Breast epithelium (tissue), 4 donors: ENCODE measurements at regions not wholly inside any gene's neighbourhood (a gene's known extent, or its start where the extent isn't known, plus 50 kb on each side); places are given as distances from the start of the nearest gene placed in this dataset.

ENCODE experiments used
- DNase-seq, 2 donors: peaks; one replicate each; pipeline ENCODE4 v3.0.0-alpha.2; 2019; ENCODE audit warnings: low spot score in 2 of 2
- H3K27ac ChIP-seq, 2 donors: fragments of 200-600 bp; sonication (generic) in 1 of 2; one replicate each; pipeline ENCODE4 v1.5.1; 2016 to 2019; ENCODE audit warnings: mild to moderate bottlenecking in 1 of 2
- H3K27me3 ChIP-seq, 2 donors: fragments of 200-600 bp; sonication (generic) in 1 of 2; one replicate each; pipeline versions ENCODE4 v1.5.1 to v1.6.0; 2017 to 2019; ENCODE audit warnings: control low read depth in 1 of 2, mild to moderate bottlenecking in 1 of 2
- H3K36me3 ChIP-seq: fragments of 200-600 bp; one replicate; pipeline ENCODE4 v1.5.1; 2019
- H3K4me1 ChIP-seq, 2 donors: fragments of 200-600 bp; sonication (generic); one replicate each; pipeline ENCODE4 v1.5.1; 2016 to 2019; ENCODE audit warnings: control low read depth in 1 of 2
- H3K4me3 ChIP-seq, 3 donors: fragments of 200-600 bp; sonication (generic); 1 replicate in 2 of 3; 2 replicates in 1 of 3; pipeline ENCODE4 v1.5.1; 2016 to 2019; ENCODE audit warnings: mild to moderate bottlenecking in 3 of 3, moderate library complexity in 2 of 3
- H3K9me3 ChIP-seq, 2 donors: fragments of 200-600 bp; sonication (generic) in 1 of 2; one replicate each; pipeline ENCODE4 v1.5.1; 2016 to 2019; ENCODE audit warnings: control low read depth in 1 of 2
- CTCF ChIP-seq, 3 donors: fragments of 450-650 bp; IDR thresholded peaks; one replicate each; pipeline ENCODE4 v1.5.1; 2016 to 2017; ENCODE audit warnings: antibody characterized with exemption in 3 of 3, mild to moderate bottlenecking in 3 of 3, moderate library complexity in 3 of 3
- POLR2A ChIP-seq: fragments of 450-650 bp; IDR thresholded peaks from one replicate; pipeline ENCODE4 v1.6.1; 2016; ENCODE audit warnings: antibody characterized with exemption, mild to moderate bottlenecking, moderate library complexity
- POLR2AphosphoS5 ChIP-seq, 3 donors: sonication (generic); formaldehyde crosslinking; IDR thresholded peaks; one replicate each; pipeline ENCODE4 v1.6.1; 2017; ENCODE audit warnings: antibody characterized with exemption in 3 of 3
- intact Hi-C: fragments of 100-400 bp; cut with DNase I; formaldehyde crosslinking; loops from one replicate; pipeline ENCODE4 v1.15.1; 2023; ENCODE audit warnings: low total_unique reads

GRCh38 chr2:211237586-211238275 is 681.3 kb downstream of the CPS1 start:
- no peak overlapping the region for H3K4me3 ChIP-seq
- no peak overlapping the region for H3K27ac ChIP-seq
- H3K9me3 ChIP-seq: peaks cover 0 to 7% of the 10 kb centered on the region in 2 donors
- H3K27me3 ChIP-seq: no peaks in the 10 kb centered on the region
- H3K36me3 ChIP-seq: no peaks in the 10 kb centered on the region
- no peaks in the 10 kb centered on the region for H3K4me1 ChIP-seq
- no peak for DNase-seq
- no peak for TF ChIP-seq CTCF (IDR thresholded peaks at IDR 0.05)
- no peak for TF ChIP-seq POLR2AphosphoS5 (IDR thresholded peaks at IDR 0.05)
- no peak for TF ChIP-seq POLR2A
- intact Hi-C loops: loop anchor here (10.0 kb wide), 1 partner anchor 157 kb away; no protein-coding TSS in a partner anchor

- DNase-seq: no peak
- H3K4me1 ChIP-seq: no peaks in the 10 kb centered on the region
- no peak overlapping the region for H3K4me3 ChIP-seq
- H3K27me3 ChIP-seq: no peaks in the 10 kb centered on the region
- TF ChIP-seq POLR2A (no peak), POLR2AphosphoS5 (IDR thresholded peaks at IDR 0.05) (no peak), CTCF (IDR thresholded peaks at IDR 0.05) (no peak)
- H3K9me3 ChIP-seq: no peaks in the 10 kb centered on the region
- intact Hi-C loops: no loop called here
- no peak overlapping the region for H3K27ac ChIP-seq
- H3K36me3 ChIP-seq: no peaks in the 10 kb centered on the region
Observed at GRCh38 chr2:211241891-211242290, 685.5 kb downstream of the CPS1 start.

- TF ChIP-seq POLR2A: no peak
- no peak for TF ChIP-seq CTCF (IDR thresholded peaks at IDR 0.05)
- no peak for TF ChIP-seq POLR2AphosphoS5 (IDR thresholded peaks at IDR 0.05)
Observed at GRCh38 chr2:211247751-211248150, 691.4 kb downstream of the CPS1 start.

DNA sequence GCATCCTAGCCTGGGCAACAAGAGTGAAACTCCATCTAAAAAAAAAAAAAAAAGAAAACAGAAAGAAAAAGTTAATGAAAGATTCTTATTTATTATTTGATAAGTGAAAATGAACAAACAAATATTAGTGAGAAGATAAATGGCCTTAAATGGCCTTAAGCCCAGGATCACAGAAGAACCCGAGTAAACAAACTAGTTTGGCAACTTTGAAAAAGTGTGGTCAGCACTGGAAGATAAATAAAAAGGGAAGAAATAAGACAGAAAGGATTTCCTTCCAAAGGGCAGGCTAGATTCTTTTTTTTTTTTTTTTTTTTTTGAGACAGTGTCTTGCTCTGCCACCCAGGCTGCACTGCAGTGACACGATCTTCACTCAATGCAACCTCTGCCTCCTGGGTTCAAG is 692.4 kb downstream of the CPS1 start:
- H3K27me3 ChIP-seq: no peaks in the 10 kb centered on the region
- H3K4me3 ChIP-seq: no peak overlapping the region
- TF ChIP-seq POLR2AphosphoS5 (IDR thresholded peaks at IDR 0.05) (no peak), POLR2A (no peak), CTCF (IDR thresholded peaks at IDR 0.05) (no peak)
- DNase-seq: no peak
- no peaks in the 10 kb centered on the region for H3K9me3 ChIP-seq
- no peaks in the 10 kb centered on the region for H3K4me1 ChIP-seq
- no peak overlapping the region for H3K27ac ChIP-seq
- intact Hi-C loops: no loop called here
- H3K36me3 ChIP-seq: no peaks in the 10 kb centered on the region

More at GRCh38 chr2:211247751-211248150, 691.4 kb downstream of the CPS1 start:
- Histone ChIP-seq H3K9me3 (no peaks in the 10 kb centered on the region), H3K4me3 (no peak overlapping the region), H3K36me3 (no peaks in the 10 kb centered on the region), H3K4me1 (no peaks in the 10 kb centered on the region), H3K27ac (no peak overlapping the region), H3K27me3 (no peaks in the 10 kb centered on the region)
- intact Hi-C loops: no loop called here
- DNase-seq: no peak

GRCh38 chr2:211251016-211251415 is 694.6 kb downstream of the CPS1 start:
- H3K27ac ChIP-seq: no peak overlapping the region
- H3K4me1 ChIP-seq: no peaks in the 10 kb centered on the region
- no peak overlapping the region for H3K4me3 ChIP-seq
- no peaks in the 10 kb centered on the region for H3K9me3 ChIP-seq
- no peaks in the 10 kb centered on the region for H3K27me3 ChIP-seq
- no peak for TF ChIP-seq CTCF (IDR thresholded peaks at IDR 0.05)
- TF ChIP-seq POLR2A: no peak
- TF ChIP-seq POLR2AphosphoS5 (IDR thresholded peaks at IDR 0.05): no peak
- no peaks in the 10 kb centered on the region for H3K36me3 ChIP-seq
- DNase-seq: no peak
- intact Hi-C loops: no loop called here
